ENCODE measurements at regions not wholly inside any gene's neighbourhood (a gene's known extent, or its start where the extent isn't known, plus 50 kb on each side); places are given as distances from the start of the nearest gene placed in this dataset.
"Not testable (repeated sequence)": the region's sequence is repeated elsewhere in the genome, so short reads cannot be mapped to it uniquely, and the experiment has no call there.

DNA sequence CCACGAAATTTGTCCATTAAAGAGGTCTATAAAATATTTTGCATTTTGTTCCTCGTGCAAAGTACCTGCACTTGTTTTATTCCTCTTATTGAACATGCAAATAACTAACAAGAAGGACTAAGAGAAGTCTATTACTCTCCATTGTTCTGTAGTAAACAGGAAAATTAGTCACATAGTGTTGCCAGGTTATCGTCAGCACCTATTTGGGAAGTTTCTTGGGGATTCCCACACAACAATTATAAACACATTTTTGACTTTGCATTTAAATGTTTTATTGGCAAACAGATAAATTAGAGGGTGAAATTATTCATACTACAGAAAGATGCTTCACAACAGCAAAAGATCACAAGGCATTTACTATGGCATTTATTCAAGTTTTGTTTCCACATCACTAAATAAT is 174.5 kb downstream of the ZC3H11B start:
- DNase-seq (ENCODE audit: low spot score): no peak
- ATAC-seq: no peak

DNA sequence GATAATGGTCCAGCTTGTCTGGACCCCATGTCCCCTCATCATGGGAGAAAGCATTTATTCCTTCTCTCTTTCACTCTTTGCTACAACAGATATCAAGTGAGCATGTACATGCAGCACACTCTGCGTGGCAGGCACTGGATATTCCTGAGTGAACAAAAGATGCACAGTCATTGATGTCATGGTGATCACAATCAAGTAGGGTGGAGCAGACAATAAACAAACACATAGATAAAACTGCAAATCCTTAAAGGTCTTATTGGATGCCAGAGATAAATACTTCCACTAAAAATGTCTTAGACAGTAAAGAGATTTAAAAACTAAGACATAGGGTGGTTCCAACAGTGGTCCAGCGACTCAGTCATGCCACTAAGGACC is 178.0 kb downstream of the ZC3H11B start:
- no peak for DNase-seq (ENCODE audit: low spot score)
- no peak for ATAC-seq

GRCh38 chr1:219434285-219434922 is 178.5 kb downstream of the ZC3H11B start:
- DNase-seq (ENCODE audit: low spot score): no peak
- ATAC-seq: no peak

DNA sequence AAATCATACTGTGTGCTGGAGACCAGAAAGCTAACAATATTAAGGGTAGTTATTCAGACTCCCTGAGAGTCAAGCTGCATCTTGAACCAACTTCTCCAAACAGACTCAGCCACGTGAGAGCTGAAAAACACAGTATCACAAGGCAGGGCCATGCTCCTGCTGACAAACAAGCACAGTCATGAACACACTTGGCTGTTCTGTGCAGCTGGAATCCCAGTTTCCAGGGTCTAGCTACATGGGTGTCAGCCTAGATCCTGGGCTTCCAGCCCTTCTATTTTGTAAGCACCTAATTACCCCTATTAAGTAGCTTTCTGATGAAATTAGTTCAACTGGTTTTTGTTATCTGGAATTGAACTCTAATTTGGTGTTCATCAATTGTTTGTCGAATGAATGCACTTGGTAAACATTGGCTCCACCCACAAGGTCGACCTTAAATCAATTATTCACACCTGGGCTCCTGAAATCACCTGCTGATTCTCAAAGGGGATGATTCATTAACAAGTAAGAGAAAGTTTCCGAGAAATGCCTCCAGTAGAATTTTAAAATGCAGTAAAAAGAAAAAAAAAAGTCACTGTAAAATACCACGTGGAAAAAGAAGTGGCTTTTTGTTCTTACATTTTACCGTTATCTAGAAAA is 179.3 kb downstream of the ZC3H11B start:
- ATAC-seq (no peak), DNase-seq (ENCODE audit: low spot score) (no peak)

DNA sequence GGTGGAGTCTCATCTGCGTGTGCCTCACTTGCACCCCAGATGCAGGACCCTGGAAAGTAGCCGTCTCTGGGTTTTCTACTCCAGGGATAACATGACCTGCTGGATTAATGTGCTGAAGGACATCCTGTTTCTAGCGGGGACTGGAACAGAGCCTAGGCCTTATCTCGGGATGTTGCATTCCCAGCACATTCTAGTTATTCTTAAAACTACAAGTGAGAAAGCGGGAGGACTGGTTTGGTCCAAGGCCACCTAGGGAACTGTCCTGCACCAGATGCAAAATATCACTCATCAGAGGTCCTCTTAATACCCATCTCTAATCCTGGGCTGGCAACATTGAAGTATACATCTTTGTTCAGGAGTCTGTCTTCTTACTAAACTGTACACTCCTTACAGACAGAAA is 179.9 kb downstream of the ZC3H11B start:
- no peak for ATAC-seq
- DNase-seq (ENCODE audit: low spot score): no peak

DNA sequence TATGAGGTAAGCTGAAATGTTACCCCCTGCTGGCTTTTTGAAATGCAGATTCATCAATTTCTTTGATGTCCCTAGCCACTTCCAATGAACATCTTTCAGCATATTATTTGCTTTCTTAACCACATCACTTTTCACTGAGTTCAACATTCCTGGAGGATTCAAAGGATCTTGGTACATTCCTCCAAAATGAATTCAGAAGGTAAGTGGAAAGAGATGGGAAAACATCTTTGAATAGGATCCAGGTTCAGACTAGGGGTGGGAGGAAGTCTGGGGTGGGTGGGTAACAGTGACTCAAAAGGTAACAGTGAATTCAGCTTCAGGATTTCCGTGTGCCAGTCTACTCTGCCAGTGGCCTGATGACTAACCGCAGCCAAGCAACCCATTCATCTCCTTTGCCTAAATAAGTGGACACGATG is 180.7 kb downstream of the ZC3H11B start:
- no peak for ATAC-seq
- no peak for DNase-seq (ENCODE audit: low spot score)

DNA sequence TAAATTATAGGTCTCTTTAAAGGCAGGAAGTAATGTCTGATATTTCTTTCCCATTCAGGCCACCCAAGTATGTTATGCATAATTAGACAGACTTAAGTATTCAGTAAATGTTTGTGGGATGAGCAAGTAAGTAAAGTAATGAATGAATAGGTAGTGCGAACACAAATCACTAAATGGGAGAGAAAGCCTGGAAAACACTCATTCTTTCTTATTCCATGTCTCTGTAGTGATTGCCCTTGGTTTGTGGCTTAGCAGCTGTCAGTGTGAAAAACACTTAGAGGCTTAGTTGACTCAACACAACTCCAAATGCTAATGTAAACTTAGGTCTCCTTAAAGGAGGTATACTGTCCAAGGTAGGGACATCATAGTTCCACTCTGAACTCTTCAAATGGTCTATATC is 182.5 kb downstream of the ZC3H11B start:
- ATAC-seq (no peak), DNase-seq (ENCODE audit: low spot score) (no peak)

DNA sequence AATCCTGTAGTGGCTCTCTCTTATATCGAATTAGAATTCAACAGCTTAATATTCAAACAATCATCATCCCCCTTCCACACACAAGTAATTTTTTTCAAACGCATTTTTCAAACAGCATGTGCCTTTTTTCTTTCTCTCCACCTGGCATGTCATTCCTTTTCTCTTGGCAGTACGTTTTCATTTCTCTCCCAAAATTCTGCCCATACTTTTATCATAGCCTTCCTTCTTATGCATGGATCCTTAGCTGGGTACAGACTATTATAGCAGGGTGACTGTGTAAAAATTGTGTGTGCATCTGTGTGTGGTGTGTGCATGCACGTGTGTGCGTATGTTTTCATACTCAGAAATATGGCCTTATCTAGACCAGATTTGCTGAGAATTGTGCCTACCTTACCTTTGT is 184.3 kb downstream of the ZC3H11B start:
- no peak for DNase-seq (ENCODE audit: low spot score)
- no peak for ATAC-seq

DNA sequence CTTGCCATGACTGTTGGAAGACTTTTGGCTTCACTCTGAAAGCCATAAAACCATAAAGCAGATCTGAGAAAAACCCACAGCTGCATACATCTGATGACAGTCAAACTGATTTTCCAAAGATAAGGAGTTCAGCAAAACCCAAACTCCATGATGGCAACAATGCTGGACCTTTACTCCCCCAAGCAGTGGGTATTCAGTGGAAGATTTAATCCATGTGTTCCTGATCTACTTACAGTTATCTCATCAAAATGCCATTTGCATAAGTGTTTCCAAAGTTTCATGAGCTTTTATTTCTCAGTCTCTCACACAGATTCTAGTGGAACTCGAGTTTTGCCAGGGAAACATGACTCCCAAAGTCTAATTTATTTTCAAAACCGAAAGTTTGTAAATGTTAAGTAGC is 184.9 kb downstream of the ZC3H11B start:
- ATAC-seq (no peak), DNase-seq (ENCODE audit: low spot score) (no peak)

DNA sequence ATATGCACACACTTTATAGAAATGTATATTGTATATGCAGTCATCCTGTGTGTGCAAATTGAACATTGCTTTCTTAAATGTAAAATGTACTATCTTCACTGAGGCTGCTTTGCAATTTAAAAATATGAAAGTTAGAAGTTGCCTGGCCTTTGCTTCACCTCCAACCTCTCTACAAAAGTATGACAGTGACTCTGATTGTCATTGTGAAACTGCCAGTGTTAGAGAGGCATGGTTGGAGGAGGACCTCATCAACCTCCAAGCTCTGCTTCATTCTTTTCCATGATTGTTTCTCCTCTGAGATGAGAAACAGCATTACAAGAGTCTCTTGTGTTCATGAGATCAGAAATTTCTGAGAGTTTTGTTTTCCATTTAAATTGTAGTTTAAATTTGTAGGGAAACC is 185.5 kb downstream of the ZC3H11B start:
- ATAC-seq: no peak
- no peak for DNase-seq (ENCODE audit: low spot score)

- no peak for ATAC-seq
These were observed 189.9 kb downstream of the ZC3H11B start for GRCh38 chr1:219422811-219423598.

GRCh38 chr1:219420913-219421312 is 192.0 kb downstream of the ZC3H11B start:
- no peak for DNase-seq (ENCODE audit: low spot score)
- peak; percentile 47 for ATAC-seq

More at GRCh38 chr1:219422811-219423598, 189.9 kb downstream of the ZC3H11B start:
- DNase-seq (ENCODE audit: low spot score): no peak

- no peak for DNase-seq (ENCODE audit: low spot score)
- peak; percentile 42 for ATAC-seq
These were observed 193.0 kb downstream of the ZC3H11B start for GRCh38 chr1:219419860-219420259.

DNA sequence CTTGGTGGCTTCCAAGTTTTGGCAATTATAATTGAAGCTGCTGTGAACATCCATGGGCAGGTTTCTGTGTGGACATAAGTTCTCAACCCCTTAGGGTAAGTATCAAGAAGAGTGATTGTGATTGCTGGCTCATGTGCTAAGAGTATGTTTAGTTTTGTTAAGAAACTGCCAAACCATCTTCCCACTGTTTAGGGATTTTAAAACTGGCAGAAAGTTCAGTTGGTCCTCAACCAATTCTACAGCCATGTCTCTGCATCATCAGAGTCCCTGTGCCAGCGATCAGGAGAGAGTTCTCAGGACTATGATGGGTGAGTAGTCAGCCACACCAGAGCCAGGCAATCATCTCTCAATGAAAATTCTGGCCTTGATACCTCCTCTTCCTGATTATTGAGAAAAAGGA is 193.8 kb downstream of the ZC3H11B start:
- ATAC-seq (no peak), DNase-seq (ENCODE audit: low spot score) (no peak)

DNA sequence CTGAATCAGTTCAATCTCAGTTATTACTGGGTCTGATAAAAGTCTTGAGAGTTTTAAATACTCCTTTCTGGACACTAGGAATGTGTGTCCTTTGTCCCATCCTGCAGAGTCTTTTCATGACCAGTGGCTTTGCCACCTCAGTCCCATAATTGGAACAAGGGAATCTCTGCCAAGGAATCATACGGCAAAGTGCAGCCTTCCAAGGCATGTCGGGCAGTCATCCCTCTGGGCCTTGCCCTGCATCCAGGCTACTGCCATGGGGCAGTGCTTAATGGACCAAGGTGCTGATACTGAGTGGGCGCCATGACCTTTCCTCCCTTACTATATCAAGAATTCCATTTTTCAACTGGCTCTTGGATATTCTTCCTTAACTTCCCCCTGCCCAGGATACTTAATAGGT is 195.3 kb downstream of the ZC3H11B start:
- DNase-seq (ENCODE audit: low spot score) (no peak), ATAC-seq (no peak)

DNA sequence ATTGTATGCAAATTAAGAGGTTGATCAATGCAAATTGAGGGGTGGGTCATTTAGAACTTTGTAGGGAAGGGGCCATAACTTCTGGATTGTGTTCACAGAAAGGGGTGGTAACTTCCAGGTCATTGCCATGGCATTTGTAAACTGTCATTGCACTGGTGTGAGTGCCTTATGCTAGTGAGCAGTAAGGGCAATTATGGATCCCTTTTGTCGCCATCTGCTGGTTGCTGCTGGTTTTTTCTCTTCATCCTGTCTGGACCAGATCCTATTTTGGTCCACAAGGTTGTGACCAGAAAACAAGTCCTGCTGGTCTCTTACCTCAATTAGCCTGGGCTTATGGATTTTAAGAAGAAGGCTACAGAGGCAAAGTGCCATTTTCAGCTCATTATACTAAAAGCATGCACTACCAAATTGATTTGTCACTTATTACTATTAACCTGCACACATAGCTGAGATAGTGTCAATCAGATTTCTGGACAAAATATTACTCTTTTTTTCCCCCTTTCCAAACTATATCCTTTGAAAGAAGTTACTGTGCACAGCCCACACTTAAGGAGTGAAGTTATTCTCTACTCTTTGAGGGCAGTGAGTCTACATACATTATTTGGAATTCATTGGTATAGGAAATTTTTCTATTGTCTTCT is 196.2 kb downstream of the ZC3H11B start:
- ATAC-seq (peak; percentile 89), DNase-seq (ENCODE audit: low spot score) (peak; percentile 52)

DNA sequence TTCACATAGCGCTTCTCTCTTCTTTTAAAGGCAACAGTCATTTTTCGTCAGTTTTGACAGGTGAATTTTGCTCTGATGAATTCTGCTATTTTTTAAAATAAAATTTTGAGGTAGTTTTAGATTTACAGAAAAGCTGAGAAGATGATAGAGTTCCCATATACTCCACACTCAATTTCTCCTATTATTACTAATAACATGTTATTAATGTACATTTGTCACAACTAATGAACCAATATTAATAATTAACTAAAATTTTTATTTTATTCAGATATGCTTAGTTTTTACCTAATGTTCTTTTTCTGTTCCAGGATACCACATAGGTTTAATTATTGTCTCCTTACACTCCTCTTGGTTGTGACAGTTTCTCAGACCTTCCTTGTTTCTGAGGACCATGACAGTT is 197.0 kb downstream of the ZC3H11B start:
- DNase-seq (ENCODE audit: low spot score) (no peak), ATAC-seq (no peak)

DNA sequence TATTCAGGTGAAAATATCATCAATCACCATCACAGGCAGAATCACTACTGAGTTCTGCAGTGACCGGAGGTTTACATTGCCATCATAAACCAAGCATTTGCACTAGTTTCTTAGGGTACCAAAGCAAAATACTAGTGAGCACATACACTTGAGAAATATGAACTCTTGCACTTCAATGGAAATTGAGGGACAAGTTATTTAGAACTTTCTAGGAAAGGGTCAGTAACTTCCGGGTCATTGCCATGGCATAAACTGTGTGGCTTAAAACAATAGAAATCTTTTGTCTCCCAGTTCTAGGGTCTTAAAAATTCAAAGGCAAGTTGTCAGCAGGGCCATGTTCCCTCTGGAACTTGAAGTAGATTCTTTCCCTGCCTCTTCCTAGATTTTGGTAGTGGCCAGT is 197.5 kb downstream of the ZC3H11B start:
- DNase-seq (ENCODE audit: low spot score) (no peak), ATAC-seq (no peak)

GRCh38 chr1:219414250-219414649 is 198.7 kb downstream of the ZC3H11B start:
- ATAC-seq: no peak
- DNase-seq (ENCODE audit: low spot score): no peak

DNA sequence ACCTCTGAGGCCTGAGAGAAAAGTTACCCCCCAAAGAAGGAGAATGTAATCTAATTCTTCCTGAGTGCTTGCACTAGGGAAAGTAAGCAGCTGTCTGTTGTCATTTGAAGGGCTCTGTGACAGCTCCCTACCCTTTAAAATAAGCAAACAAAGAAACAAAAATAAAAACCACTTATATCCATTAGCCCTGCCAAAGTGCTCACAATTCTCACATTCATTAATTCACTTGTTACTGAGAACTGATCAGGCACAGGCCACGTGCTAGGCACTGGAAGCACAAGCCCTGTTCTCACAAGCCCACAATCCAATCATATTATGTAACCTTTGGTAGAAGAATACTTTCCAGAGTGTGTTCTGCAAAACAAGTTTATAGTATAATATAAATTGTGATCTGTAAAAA is 199.4 kb downstream of the ZC3H11B start:
- ATAC-seq (no peak), DNase-seq (ENCODE audit: low spot score) (no peak)

GRCh38 chr1:219412772-219413171 is 200.1 kb downstream of the ZC3H11B start:
- no peak for DNase-seq (ENCODE audit: low spot score)
- no peak for ATAC-seq

DNA sequence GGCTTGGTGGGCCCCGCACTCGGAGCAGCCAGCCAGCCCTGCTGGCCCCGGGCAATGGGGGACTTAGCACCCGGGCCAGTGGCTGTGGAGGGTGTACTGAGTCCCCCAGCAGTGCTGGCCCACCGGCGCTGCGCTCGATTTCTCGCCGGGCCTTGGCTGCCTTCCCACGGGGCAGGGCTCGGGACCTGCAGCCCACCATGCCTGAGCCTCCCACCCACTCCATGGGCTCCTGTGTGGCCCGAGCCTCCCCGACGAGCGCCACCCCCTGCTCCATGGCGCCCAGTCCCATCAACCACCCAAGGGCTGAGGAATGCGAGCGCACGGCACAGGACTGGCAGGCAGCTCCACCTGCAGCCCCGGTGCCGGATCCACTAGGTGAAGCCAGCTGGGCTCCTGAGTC is 202.2 kb downstream of the ZC3H11B start:
- ATAC-seq; DNase-seq (ENCODE audit: low spot score): not testable (repeated sequence)
